Gastrocnemius medialis (tissue), 4 donors: ENCODE measurements at regions not wholly inside any gene's neighbourhood (a gene's known extent, or its start where the extent isn't known, plus 50 kb on each side); places are given as distances from the start of the nearest gene placed in this dataset.

Source experiments
- ATAC-seq, 2 donors: fragments of 150-250 bp; one replicate each; pipeline ENCODE4 v1.9.1; 2016
- DNase-seq, 2 donors: peaks; one replicate each; pipeline ENCODE4 v3.0.0-alpha.2; 2019
- H3K27ac ChIP-seq, 4 donors: fragments of 200-600 bp; sonication (generic); 1 replicate in 1 of 4; 2 replicates in 3 of 4; pipeline ENCODE4 v1.5.1; 2016 to 2018; ENCODE audit warnings: mild to moderate bottlenecking in 2 of 4, moderate library complexity in 1 of 4
- H3K27me3 ChIP-seq, 3 donors: fragments of 200-600 bp; sonication (generic) in 2 of 3; 1 replicate in 1 of 3; 2 replicates in 2 of 3; pipeline versions ENCODE4 v1.5.1 to v1.6.0; 2016 to 2019; ENCODE audit warnings: mild to moderate bottlenecking in 1 of 3, moderate library complexity in 1 of 3
- H3K36me3 ChIP-seq, 2 donors: fragments of 200-600 bp; sonication (generic) in 1 of 2; one replicate each; pipeline ENCODE4 v1.5.1; 2017 to 2018
- H3K4me1 ChIP-seq, 2 donors: fragments of 200-600 bp; sonication (generic) in 1 of 2; one replicate each; pipeline ENCODE4 v1.5.1; 2016 to 2017; ENCODE audit warnings: mild to moderate bottlenecking in 2 of 2
- H3K4me3 ChIP-seq, 4 donors: fragments of 200-600 bp; sonication (generic) in 3 of 4; 1 replicate in 1 of 4; 2 replicates in 3 of 4; pipeline ENCODE4 v1.5.1; 2016 to 2019; ENCODE audit warnings: mild to moderate bottlenecking in 2 of 4
- H3K9me3 ChIP-seq, 3 donors: fragments of 200-600 bp; sonication (generic) in 2 of 3; 1 replicate in 1 of 3; 2 replicates in 2 of 3; pipeline ENCODE4 v1.5.1; 2016 to 2019
- CTCF ChIP-seq, 5 experiments: fragments of 450-650 bp in 3 of 5; fragments of 200-600 bp in 2 of 5; sonication (generic) in 2 of 5; IDR thresholded peaks in 4 of 5; conservative IDR thresholded peaks in 1 of 5; 1 replicate in 4 of 5; 2 replicates in 1 of 5; pipeline ENCODE4 v1.5.1; 2016 to 2019; ENCODE audit warnings: antibody characterized with exemption in 5 of 5, mild to moderate bottlenecking in 3 of 5, moderate library complexity in 3 of 5
- POLR2A ChIP-seq, 2 donors: fragments of 450-650 bp; IDR thresholded peaks; one replicate each; pipeline ENCODE4 v1.6.1; 2017; ENCODE audit warnings: antibody characterized with exemption in 2 of 2, mild to moderate bottlenecking in 2 of 2, moderate library complexity in 2 of 2
- in situ Hi-C, 4 donors: fragments of 200-750 bp; cut with MboI; loops; one replicate each; pipeline versions ENCODE4 v1.15.0 to v1.8.0; 2017; ENCODE audit warnings: low sequenced_read_pairs in 4 of 4
- intact Hi-C: fragments of 100-400 bp; cut with DNase I; formaldehyde crosslinking; loops from one replicate; pipeline ENCODE4 v1.15.1; 2023; ENCODE audit warnings: low total_unique reads

GRCh38 chr22:49308300-49308699, 519.4 kb downstream of the BRD1 start:
- no peaks in the 10 kb centered on the region for H3K36me3 ChIP-seq
- ATAC-seq, result no peak
- H3K4me3 ChIP-seq, result no peak overlapping the region
- intact Hi-C loops (no loop called here), in situ Hi-C loops (no loop called here)
- H3K4me1 ChIP-seq, result no peaks in the 10 kb centered on the region
- no peaks in the 10 kb centered on the region for H3K9me3 ChIP-seq
- TF ChIP-seq POLR2A (IDR thresholded peaks at IDR 0.05) (no peak), CTCF (IDR thresholded peaks at IDR 0.05 in 4 of 5, conservative IDR thresholded peaks at IDR 0.05 in 1 of 5) (no peak)
- no peak overlapping the region for H3K27ac ChIP-seq
- no peak for DNase-seq
- peaks cover 5 to 22% (median 7%) of the 10 kb centered on the region in 3 donors for H3K27me3 ChIP-seq

- Histone ChIP-seq H3K27ac (no peak overlapping the region), H3K4me3 (no peak overlapping the region), H3K9me3 (no peaks in the 10 kb centered on the region), H3K4me1 (no peaks in the 10 kb centered on the region), H3K36me3 (no peaks in the 10 kb centered on the region), H3K27me3 (peaks cover 5 to 22% (median 7%) of the 10 kb centered on the region in 3 donors)
- DNase-seq, result no peak
- ATAC-seq, result no peak
- in situ Hi-C loops, result no loop called here
- TF ChIP-seq POLR2A (IDR thresholded peaks at IDR 0.05) (no peak), CTCF (IDR thresholded peaks at IDR 0.05 in 4 of 5, conservative IDR thresholded peaks at IDR 0.05 in 1 of 5) (no peak)
- intact Hi-C loops, result no loop called here
Measured at GRCh38 chr22:49307870-49308269, 519.8 kb downstream of the BRD1 start.

- no peak overlapping the region for H3K27ac ChIP-seq
- no peaks in the 10 kb centered on the region for H3K9me3 ChIP-seq
- H3K36me3 ChIP-seq, result no peaks in the 10 kb centered on the region
- no peak overlapping the region for H3K4me3 ChIP-seq
- H3K4me1 ChIP-seq, result no peaks in the 10 kb centered on the region
- DNase-seq (no peak), ATAC-seq (no peak)
- intact Hi-C loops, result no loop called here
- H3K27me3 ChIP-seq, result peaks cover 5 to 22% (median 7%) of the 10 kb centered on the region in 3 donors
- in situ Hi-C loops, result no loop called here
- TF ChIP-seq CTCF (IDR thresholded peaks at IDR 0.05 in 4 of 5, conservative IDR thresholded peaks at IDR 0.05 in 1 of 5) (no peak), POLR2A (IDR thresholded peaks at IDR 0.05) (no peak)
Measured at GRCh38 chr22:49307481-49307830, 520.2 kb downstream of the BRD1 start.

GRCh38 chr22:49306632-49307480, 520.8 kb downstream of the BRD1 start:
- peaks cover 5 to 22% (median 7%) of the 10 kb centered on the region in 3 donors for H3K27me3 ChIP-seq
- no peaks in the 10 kb centered on the region for H3K4me1 ChIP-seq
- no peak for ATAC-seq
- no peak overlapping the region for H3K27ac ChIP-seq
- TF ChIP-seq CTCF (IDR thresholded peaks at IDR 0.05 in 4 of 5, conservative IDR thresholded peaks at IDR 0.05 in 1 of 5), result no peak
- TF ChIP-seq POLR2A (IDR thresholded peaks at IDR 0.05), result no peak
- intact Hi-C loops, result no loop called here
- no peak overlapping the region for H3K4me3 ChIP-seq
- H3K36me3 ChIP-seq, result no peaks in the 10 kb centered on the region
- H3K9me3 ChIP-seq, result no peaks in the 10 kb centered on the region
- no peak for DNase-seq
- in situ Hi-C loops, result no loop called here
